ENCODE measurements at regions not wholly inside any gene's neighbourhood (a gene's known extent, or its start where the extent isn't known, plus 50 kb on each side); places are given as distances from the start of the nearest gene placed in this dataset.

GRCh38 chr5:164941132-164941531 lies 1435.7 kb downstream of the MAT2B start:
- no peak for DNase-seq

DNA sequence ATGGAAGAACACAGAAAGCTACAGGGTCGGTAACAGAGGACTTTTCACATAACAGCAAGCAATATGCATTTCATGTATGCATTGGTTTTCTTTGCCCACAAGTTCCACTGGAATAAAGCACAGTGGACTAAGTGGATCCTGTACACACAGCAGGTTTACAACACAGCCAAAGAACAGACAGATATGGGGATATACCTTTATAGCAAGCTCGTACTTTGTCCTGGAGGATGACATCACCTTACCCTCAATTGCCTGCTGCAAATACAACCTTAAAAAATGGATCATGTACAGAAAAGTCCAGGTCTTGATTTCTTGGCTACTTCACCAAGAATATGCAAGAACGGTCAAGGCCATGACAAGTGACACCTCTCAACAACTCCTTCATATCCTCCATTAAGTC lies 1445.5 kb downstream of the MAT2B start:
- DNase-seq: no peak

GRCh38 chr5:164951570-164951969 lies 1446.2 kb downstream of the MAT2B start:
- no peak for DNase-seq

DNA sequence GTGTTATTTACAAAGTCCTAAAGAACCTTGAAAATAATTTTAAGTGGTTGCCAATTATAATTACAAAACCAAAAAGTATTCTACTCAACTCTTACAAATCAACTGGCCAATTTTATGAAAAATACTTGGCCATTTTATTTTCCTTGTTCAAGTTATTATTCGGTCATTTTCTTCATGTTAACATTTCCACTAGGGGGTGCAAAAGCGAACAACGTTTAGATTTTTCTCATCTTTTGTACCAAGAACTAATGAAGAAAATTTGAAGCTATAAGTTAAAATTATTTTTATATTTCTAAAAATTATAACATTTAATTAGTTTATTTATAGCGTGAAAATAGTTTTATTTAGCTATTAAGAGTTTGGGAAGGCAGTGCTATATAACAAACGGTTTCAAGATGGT lies 1453.3 kb downstream of the MAT2B start:
- DNase-seq: no peak

- no peak for DNase-seq
These were observed 1454.3 kb downstream of the MAT2B start for GRCh38 chr5:164959761-164960160.

DNA sequence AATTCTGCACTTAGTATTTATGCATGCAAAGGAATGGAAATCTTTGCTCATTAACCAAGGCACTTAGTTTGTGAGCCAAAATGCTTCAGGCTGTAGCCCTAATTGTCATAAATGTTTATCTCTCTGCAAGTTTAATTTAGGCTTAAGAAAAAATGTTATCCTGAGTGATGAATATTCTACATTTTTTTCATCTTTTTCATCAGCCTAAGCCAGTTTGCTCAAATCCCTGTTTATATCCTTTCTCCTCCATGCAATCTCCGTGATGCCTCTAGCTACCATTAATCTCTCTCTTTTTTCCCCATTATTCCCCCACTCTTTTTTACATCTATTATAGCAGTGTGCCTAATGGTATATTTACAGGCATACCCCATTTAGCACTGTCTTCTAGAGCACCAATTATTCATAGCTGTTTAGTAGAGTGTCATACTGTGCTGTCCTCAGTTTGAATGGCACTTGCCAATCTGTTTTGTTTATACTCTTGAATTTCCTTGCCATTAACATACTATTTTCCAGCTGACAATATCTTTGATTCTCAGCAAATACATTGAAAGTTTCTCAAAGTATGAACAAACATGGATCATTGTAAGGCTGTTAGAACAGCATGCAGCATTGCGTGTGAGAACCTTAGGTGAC lies 1457.0 kb downstream of the MAT2B start:
- no peak for DNase-seq

DNA sequence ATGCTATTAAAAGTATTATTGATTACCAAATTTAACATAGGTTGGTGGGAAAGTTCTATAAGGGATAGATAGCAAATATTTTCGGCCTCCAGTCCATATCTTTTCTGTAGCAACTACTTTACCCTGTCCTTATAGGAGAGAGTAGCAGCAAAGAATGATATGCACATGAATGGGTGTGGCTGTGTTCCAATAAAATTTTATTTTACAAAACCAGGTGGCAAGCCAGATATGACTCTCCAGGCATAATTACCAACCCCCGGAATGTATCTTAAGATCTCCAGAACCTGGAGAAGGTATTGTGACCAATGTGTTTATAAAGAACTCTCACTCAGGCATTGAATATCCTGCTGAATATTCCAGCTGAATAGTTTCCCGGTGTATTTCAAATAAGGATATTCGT lies 1461.2 kb downstream of the MAT2B start:
- no peak for DNase-seq

DNA sequence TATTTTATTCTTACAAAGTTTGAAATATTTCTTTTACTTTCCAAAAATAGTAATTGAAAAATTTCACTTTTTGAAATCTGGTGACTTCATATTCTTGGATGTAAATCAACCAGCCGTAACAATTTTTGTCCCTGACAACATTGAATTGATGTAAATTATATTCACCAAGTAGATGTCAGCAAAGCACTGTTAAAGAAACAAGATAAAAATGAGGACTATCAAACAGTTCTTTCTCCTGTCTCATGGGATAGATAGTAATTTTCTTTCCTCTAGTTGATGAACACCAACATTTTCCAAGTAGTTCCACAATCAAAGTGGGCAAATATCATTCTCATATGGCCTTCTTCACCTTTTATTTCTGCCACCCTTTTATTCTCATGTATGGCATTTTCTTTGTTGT lies 1461.9 kb downstream of the MAT2B start:
- DNase-seq: no peak

- DNase-seq: no peak
These were observed 1467.6 kb downstream of the MAT2B start for GRCh38 chr5:164972973-164973372.

GRCh38 chr5:164975986-164976385 lies 1470.6 kb downstream of the MAT2B start:
- DNase-seq: no peak

GRCh38 chr5:164980480-164980879 lies 1475.1 kb downstream of the MAT2B start:
- DNase-seq: no peak

- DNase-seq: no peak
These were observed 1492.7 kb downstream of the MAT2B start for GRCh38 chr5:164998142-164998541.

DNA sequence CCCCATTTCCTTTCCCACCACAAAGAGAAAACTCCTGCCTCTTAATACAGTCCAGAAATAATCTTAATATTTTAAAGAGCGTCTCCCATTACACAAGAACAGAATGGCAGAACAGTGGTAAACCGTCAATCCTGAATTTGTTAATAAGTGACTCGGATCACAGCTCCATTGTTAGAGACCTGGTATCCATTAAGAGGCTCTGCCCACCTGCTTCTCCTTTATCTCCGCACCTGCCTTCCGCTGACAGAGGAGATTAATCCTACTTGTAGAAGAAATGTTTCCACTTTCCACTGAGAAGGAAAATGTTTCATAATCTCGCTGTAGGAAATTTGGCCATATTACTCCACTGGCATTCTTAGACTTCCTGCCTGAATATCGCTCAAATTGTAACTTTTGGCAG lies 1493.2 kb downstream of the MAT2B start:
- no peak for DNase-seq

DNA sequence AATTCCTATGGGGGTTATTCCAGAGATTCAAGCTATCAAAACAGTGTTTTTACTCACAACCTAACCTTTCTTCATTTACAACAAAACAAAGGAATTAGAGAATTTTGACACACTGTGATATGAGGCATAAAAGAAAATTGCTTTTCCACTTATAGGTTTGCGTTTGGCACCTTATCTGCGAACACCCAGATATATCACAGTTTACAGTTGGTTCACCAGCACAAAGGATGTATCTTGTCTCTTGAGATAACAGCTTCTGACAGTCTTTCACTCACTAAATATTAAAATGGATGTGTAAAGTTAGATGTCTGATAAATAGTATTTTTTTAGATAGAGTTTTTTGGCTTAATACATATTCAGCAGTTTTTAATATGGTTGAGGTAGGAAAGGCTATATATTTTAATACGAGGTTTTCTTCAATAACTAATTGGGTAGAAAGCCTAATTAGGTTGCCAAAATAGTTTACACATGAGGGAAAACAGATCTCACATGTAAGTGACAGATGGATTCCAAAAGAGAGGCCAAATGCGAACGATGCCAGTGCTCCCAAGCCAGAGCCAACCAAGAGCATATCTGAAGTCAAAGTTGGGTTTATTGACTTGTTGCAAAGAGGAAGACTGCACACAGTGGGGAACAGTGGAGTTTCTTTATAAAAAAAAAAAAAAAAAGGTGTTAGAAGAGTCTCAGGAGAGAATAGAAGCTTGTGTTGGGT lies 1495.2 kb downstream of the MAT2B start:
- no peak for DNase-seq

- DNase-seq: no peak
These were observed 1497.9 kb downstream of the MAT2B start for GRCh38 chr5:165003283-165003682.

DNA sequence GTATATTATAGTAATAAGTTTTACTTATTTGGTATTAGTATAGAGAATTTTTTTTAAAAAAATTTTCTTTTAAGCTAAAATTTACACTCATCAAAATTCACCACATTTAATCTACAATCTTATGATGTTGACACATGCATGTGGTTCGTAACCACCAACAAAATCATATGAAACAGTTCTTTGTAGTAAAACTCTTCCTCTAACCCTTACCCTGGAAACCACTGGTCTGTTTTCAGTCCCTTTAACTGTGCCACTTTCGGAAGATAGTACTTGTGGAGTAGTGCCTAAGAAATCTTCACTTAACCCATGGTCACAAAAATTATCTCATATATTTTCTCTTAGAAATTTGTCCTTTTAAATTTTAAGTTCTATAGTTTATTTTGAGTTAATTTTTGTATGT lies 1498.8 kb downstream of the MAT2B start:
- no peak for DNase-seq

DNA sequence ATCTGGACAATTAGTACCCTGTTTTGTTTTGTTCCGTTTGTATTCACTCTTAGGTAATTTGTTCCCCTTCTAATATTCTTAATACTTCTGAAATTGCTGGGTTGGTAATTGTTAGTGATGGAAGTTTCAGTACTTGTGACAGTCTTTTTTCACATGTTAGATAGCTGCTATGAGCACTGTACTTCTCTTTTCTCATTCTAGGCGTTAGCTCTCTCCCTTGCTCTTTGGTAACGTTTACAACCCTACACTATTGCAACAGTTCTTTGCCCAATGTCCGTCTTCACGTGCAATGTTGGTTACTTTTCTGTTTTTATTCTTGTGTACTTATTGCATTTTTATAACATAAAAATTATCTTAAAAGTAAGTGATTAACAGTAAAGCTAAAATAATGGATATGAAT lies 1509.0 kb downstream of the MAT2B start:
- no peak for DNase-seq

- no peak for DNase-seq
These were observed 1509.7 kb downstream of the MAT2B start for GRCh38 chr5:165015126-165015525.

GRCh38 chr5:165015547-165015946 lies 1510.1 kb downstream of the MAT2B start:
- no peak for DNase-seq

DNA sequence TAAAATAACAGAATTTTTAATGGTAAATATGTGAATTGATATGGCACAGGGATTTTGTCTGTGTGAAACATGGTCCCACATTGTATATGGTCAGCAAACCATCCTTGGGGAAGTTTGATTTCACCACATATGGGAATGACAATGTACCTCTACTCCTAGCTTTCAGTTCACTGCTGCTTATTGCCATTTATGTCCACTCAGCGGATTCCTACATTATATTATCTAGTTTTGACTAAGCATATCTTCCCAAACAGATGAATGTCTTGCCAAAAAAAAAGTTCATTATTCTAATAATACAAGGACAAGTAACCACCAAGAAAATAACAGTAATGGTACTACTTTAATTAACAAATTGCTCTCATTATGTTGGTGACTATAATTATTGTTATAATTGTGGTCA lies 1521.6 kb downstream of the MAT2B start:
- no peak for DNase-seq

- DNase-seq: no peak
These were observed 1522.9 kb downstream of the MAT2B start for GRCh38 chr5:165028356-165028755.

- no peak for DNase-seq
These were observed 1523.9 kb downstream of the MAT2B start for GRCh38 chr5:165029099-165029870.

DNA sequence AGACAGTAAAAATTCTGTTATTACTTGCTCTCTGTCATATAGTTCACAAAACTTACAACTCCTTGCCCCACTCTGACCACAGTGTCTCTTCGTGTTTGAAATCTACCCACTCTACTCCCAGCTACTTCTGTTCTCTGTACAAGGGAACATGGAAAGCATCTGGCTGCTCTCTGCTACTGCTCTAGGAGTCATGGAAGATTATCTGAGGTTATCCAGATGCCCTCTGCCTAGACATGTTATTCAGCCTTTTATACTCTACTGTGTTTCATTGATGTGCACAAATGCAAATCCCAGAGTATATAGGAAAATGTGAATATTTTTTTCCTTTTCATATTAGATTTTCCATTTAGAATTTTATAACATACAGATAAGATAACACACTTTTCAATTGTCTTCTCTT lies 1525.6 kb downstream of the MAT2B start:
- DNase-seq: no peak

DNA sequence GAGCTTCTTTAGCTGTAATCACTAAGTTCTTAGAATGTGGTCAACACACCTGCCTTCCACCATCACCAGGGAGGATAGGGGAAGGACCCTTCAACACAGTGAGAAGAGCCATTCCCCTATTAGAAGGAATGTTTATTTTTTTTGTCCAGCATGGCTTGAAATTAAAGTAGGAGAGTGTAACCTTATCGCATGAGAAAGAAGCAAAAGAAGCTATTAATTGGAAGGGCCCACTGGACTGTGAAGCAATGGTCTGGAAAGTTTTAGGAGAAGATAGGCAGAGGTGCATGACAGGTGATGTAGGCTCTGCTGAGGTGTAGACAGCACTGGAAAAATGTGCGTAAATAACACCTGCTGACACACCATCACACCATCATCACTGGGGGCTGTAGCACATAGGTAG lies 1526.0 kb downstream of the MAT2B start:
- DNase-seq: no peak

All from NCI-H2029 treated with DMSO at 0.1 percent for 48 hours (cell line).